H9 (cell line): ENCODE measurements at regions not wholly inside any gene's neighbourhood (a gene's known extent, or its start where the extent isn't known, plus 50 kb on each side); places are given as distances from the start of the nearest gene placed in this dataset.

Source experiments
- DNase-seq: peaks from one replicate; pipeline ENCODE4 v3.0.0-alpha.2; 2017
- H2AFZ ChIP-seq: one replicate; pipeline ENCODE4 v1.6.1; 2013; ENCODE audit warnings: mild to moderate bottlenecking, low read length, control low read depth, moderate library complexity
- H2AK5ac ChIP-seq: 2 replicates; pipeline ENCODE4 v1.6.1; 2013; ENCODE audit warnings: low read length, control low read depth, mixed read lengths; ENCODE audit not compliant: insufficient read length
- H2BK120ac ChIP-seq: one replicate; pipeline ENCODE4 v1.6.1; 2013; ENCODE audit warnings: low read depth, mild to moderate bottlenecking, low read length, control low read depth, inconsistent platforms; ENCODE audit not compliant: poor library complexity, severe bottlenecking
- H2BK12ac ChIP-seq: 2 replicates; pipeline ENCODE4 v1.6.1; 2013; ENCODE audit warnings: low read length, control low read depth, mixed read lengths, low read depth; ENCODE audit not compliant: insufficient read length
- H2BK15ac ChIP-seq: 2 replicates; pipeline ENCODE4 v1.6.1; 2013; ENCODE audit warnings: low read depth, low read length, control low read depth
- H2BK20ac ChIP-seq: one replicate; pipeline ENCODE4 v1.6.1; 2013; ENCODE audit warnings: low read depth, mild to moderate bottlenecking, low read length, control low read depth, inconsistent platforms; ENCODE audit not compliant: poor library complexity, severe bottlenecking
- H2BK5ac ChIP-seq: 2 replicates; pipeline ENCODE4 v1.6.1; 2013; ENCODE audit warnings: low read length, control low read depth, mixed read lengths; ENCODE audit not compliant: insufficient read length
- H3K14ac ChIP-seq: 2 replicates; pipeline ENCODE4 v1.6.1; 2013; ENCODE audit warnings: low read length, control low read depth; ENCODE audit not compliant: insufficient read depth
- H3K18ac ChIP-seq: 2 replicates; pipeline ENCODE4 v1.6.1; 2013; ENCODE audit warnings: low read depth, mild to moderate bottlenecking, mixed read lengths, low read length, control low read depth; ENCODE audit not compliant: insufficient read length
- H3K23ac ChIP-seq: 2 replicates; pipeline ENCODE4 v1.6.1; 2013; ENCODE audit warnings: low read length, control low read depth, mixed read lengths, low read depth; ENCODE audit not compliant: insufficient read length
- H3K23me2 ChIP-seq: 2 replicates; pipeline ENCODE4 v1.6.1; 2013; ENCODE audit warnings: low read depth, mild to moderate bottlenecking, mixed read lengths, low read length, control low read depth; ENCODE audit not compliant: insufficient read length, poor library complexity, severe bottlenecking
- H3K27ac ChIP-seq: 2 replicates; pipeline ENCODE4 v1.5.1; 2013; ENCODE audit warnings: low read length, control low read depth, mixed read lengths, low read depth; ENCODE audit not compliant: insufficient read length
- H3K27me3 ChIP-seq: 2 replicates; pipeline ENCODE4 v1.6.1; 2013; ENCODE audit warnings: low read length, control low read depth, inconsistent platforms; ENCODE audit not compliant: insufficient read depth
- H3K4ac ChIP-seq: 2 replicates; pipeline ENCODE4 v1.6.1; 2013; ENCODE audit warnings: low read depth, mild to moderate bottlenecking, control low read depth, inconsistent platforms, low read length, moderate library complexity
- H3K4me1 ChIP-seq: 2 replicates; pipeline ENCODE4 v1.6.1; 2013; ENCODE audit warnings: low read length, control low read depth, inconsistent platforms; ENCODE audit not compliant: insufficient read depth
- H3K4me2 ChIP-seq: 2 replicates; pipeline ENCODE4 v1.6.1; 2013; ENCODE audit warnings: low read length, control low read depth, mixed read lengths; ENCODE audit not compliant: insufficient read length, insufficient read depth
- H3K56ac ChIP-seq: 2 replicates; pipeline ENCODE4 v1.6.1; 2013; ENCODE audit warnings: low read depth, mild to moderate bottlenecking, mixed read lengths, low read length, control low read depth; ENCODE audit not compliant: insufficient read length
- H3K79me1 ChIP-seq: 2 replicates; pipeline ENCODE4 v1.6.1; 2013; ENCODE audit warnings: low read depth, mild to moderate bottlenecking, moderate library complexity, low read length, control low read depth, inconsistent platforms; ENCODE audit not compliant: insufficient read depth, poor library complexity, severe bottlenecking
- H3K79me2 ChIP-seq: 2 replicates; pipeline ENCODE4 v1.6.1; 2013; ENCODE audit warnings: low read length, control low read depth, inconsistent platforms; ENCODE audit not compliant: insufficient read depth
- H3K9ac ChIP-seq: 2 replicates; pipeline ENCODE4 v1.6.1; 2013; ENCODE audit warnings: low read length, control low read depth, mixed read lengths; ENCODE audit not compliant: insufficient read length; ENCODE audit errors: extremely low read depth
- H3K9me3 ChIP-seq: one replicate; pipeline ENCODE4 v1.6.1; 2013; ENCODE audit warnings: low read depth, low read length, inconsistent platforms; ENCODE audit not compliant: control insufficient read depth
- H3T11ph ChIP-seq: one replicate; pipeline ENCODE4 v1.6.1; 2013; ENCODE audit warnings: mild to moderate bottlenecking, low read length, control low read depth, inconsistent platforms
- H4K20me1 ChIP-seq: one replicate; pipeline ENCODE4 v1.6.1; 2013; ENCODE audit not compliant: control insufficient read depth, insufficient read length, insufficient read depth
- H4K5ac ChIP-seq: 2 replicates; pipeline ENCODE4 v1.6.1; 2013; ENCODE audit warnings: low read depth, mild to moderate bottlenecking, mixed read lengths, low read length, control low read depth; ENCODE audit not compliant: insufficient read length
- H4K8ac ChIP-seq: replicated peaks from 2 replicates; pipeline ENCODE4 v1.6.1; 2013; ENCODE audit warnings: low read length, control low read depth, mixed read lengths, low read depth; ENCODE audit not compliant: insufficient read length
- H4K91ac ChIP-seq: 2 replicates; pipeline ENCODE4 v1.6.1; 2013; ENCODE audit warnings: low read depth, mild to moderate bottlenecking, moderate library complexity, mixed read lengths, low read length, control low read depth; ENCODE audit not compliant: insufficient read length
- H3K27ac Mint-ChIP-seq, 3 experiments: 2 replicates in 2 of 3; 3 replicates in 1 of 3; pipeline ENCODE4 v1.8.0; 2020 to 2021; ENCODE audit warnings: mixed read lengths in 3 of 3, mild to moderate bottlenecking in 1 of 3, moderate library complexity in 1 of 3
- H3K27me3 Mint-ChIP-seq: 2 replicates; pipeline ENCODE4 v1.8.0; 2021; ENCODE audit warnings: low read depth, mild to moderate bottlenecking, moderate library complexity, mixed read lengths
- H3K36me3 Mint-ChIP-seq, 3 experiments: 2 replicates in 2 of 3; 3 replicates in 1 of 3; pipeline ENCODE4 v1.8.0; 2020 to 2021; ENCODE audit warnings: low read depth in 3 of 3, mixed read lengths in 3 of 3; ENCODE audit not compliant: insufficient read depth in 1 of 3
- H3K4me1 Mint-ChIP-seq, 2 experiments: 2 replicates each; pipeline ENCODE4 v1.8.0; 2020; ENCODE audit warnings: mixed read lengths in 2 of 2
- H3K4me3 Mint-ChIP-seq, 2 experiments: 2 replicates in 1 of 2; 3 replicates in 1 of 2; pipeline ENCODE4 v1.8.0; 2020 to 2021; ENCODE audit warnings: mild to moderate bottlenecking in 2 of 2, mixed read lengths in 2 of 2, moderate library complexity in 1 of 2
- H3K9me3 Mint-ChIP-seq, 2 experiments: 2 replicates in 1 of 2; 3 replicates in 1 of 2; pipeline ENCODE4 v1.8.0; 2020; ENCODE audit warnings: mild to moderate bottlenecking in 2 of 2, mixed read lengths in 2 of 2, moderate library complexity in 1 of 2
- WGBS: extraction: QIAGEN DNeasy Blood & Tissue Kit; methylation state at CpG from one replicate; pipeline ENCODE4 v1.1.7; 2013; ENCODE audit warnings: missing lambda C conversion rate, low lambda C conversion rate, mixed read lengths; ENCODE audit not compliant: insufficient read length; ENCODE audit errors: extremely low coverage; 5-methylcytosine and 5-hydroxymethylcytosine counted together
- TF ChIP-seq, protein P1 (sequence below): fragments of 200-600 bp; sonication (generic); conservative IDR thresholded peaks from 3 replicates; pipeline ENCODE4 v1.8.0; 2021; ENCODE audit warnings: antibody characterized with exemption, mild to moderate bottlenecking

DNA sequence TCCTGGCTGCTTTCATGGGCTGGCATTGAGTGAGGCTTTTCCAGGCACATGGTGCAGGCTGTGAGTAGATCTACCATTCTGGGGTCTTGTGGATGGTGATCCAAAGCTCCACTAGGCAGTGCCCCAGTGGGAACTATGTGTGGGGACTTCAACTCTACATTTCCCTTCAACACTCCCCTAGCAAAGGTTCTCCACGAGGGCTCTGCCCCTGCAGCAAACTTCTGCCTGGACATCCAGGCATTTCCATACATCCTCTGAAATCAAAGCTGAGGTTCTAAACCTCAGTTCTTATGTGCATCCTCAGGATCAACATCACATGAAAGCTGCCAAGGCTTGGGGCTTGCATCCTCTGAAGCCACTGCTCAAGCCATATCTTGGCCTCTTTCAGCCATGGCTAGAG lies 282.9 kb upstream of the ZPLD1 start:
- DNase-seq = no peak
- no peaks in the 10 kb centered on the region for H3K4me1 Mint-ChIP-seq
- H3K4me3 Mint-ChIP-seq = no peak overlapping the region
- Histone ChIP-seq H4K20me1 (no peaks in the 10 kb centered on the region), H3K9ac (no peak overlapping the region), H3K9me3 (no peaks in the 10 kb centered on the region), H2BK12ac (no peak overlapping the region), H3K4ac (no peak overlapping the region), H2AFZ (no peak overlapping the region), H3K27ac (no peak overlapping the region), H3K27me3 (no peaks in the 10 kb centered on the region), H3K79me1 (no peaks in the 10 kb centered on the region), H2BK20ac (no peak overlapping the region), H3K79me2 (no peaks in the 10 kb centered on the region), H3K18ac (no peak overlapping the region), H3K14ac (no peak overlapping the region), H3K23me2 (no peaks in the 10 kb centered on the region), H3T11ph (no peak overlapping the region), H3K56ac (no peak overlapping the region), H3K4me2 (no peak overlapping the region), H4K8ac (no peak overlapping the region), H3K23ac (no peak overlapping the region), H4K91ac (no peak overlapping the region), H4K5ac (no peak overlapping the region), H3K4me1 (no peaks in the 10 kb centered on the region), H2AK5ac (no peak overlapping the region), H2BK120ac (no peak overlapping the region), H2BK5ac (no peak overlapping the region), H2BK15ac (no peak overlapping the region)
- no CpG with 5 or more reads among the region's 1 CpG for WGBS
- TF ChIP-seq, protein P1, sequence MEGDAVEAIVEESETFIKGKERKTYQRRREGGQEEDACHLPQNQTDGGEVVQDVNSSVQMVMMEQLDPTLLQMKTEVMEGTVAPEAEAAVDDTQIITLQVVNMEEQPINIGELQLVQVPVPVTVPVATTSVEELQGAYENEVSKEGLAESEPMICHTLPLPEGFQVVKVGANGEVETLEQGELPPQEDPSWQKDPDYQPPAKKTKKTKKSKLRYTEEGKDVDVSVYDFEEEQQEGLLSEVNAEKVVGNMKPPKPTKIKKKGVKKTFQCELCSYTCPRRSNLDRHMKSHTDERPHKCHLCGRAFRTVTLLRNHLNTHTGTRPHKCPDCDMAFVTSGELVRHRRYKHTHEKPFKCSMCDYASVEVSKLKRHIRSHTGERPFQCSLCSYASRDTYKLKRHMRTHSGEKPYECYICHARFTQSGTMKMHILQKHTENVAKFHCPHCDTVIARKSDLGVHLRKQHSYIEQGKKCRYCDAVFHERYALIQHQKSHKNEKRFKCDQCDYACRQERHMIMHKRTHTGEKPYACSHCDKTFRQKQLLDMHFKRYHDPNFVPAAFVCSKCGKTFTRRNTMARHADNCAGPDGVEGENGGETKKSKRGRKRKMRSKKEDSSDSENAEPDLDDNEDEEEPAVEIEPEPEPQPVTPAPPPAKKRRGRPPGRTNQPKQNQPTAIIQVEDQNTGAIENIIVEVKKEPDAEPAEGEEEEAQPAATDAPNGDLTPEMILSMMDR = no peak
- no peak overlapping the region for H3K27ac Mint-ChIP-seq
- no peaks in the 10 kb centered on the region for H3K27me3 Mint-ChIP-seq
- H3K36me3 Mint-ChIP-seq = peaks cover 2 to 19% (median 7%) of the 10 kb centered on the region in 3 experiments; a peak in 5 of 7 replicates
- peaks cover 19 to 26% of the 10 kb centered on the region in 2 experiments for H3K9me3 Mint-ChIP-seq
